WTC11 (cell line): ENCODE measurements at regions not wholly inside any gene's neighbourhood (a gene's known extent, or its start where the extent isn't known, plus 50 kb on each side); places are given as distances from the start of the nearest gene placed in this dataset.

Source experiments
- ATAC-seq: fragments of 200-7000 bp; cut with Tn5 transposase; 2 replicates; pipeline ENCODE4 v1.10.0; 2021; ENCODE audit warnings: mild to moderate bottlenecking, moderate library complexity
- CTCF ChIA-PET: fragments of 300-600 bp; sonication (Branson Sonifier 250); formaldehyde crosslinking; loops from one replicate; lab custom pipeline; 2021; ENCODE audit warnings: antibody characterized with exemption; lab: Charles Lee
- POLR2A ChIA-PET: fragments of 350-600 bp; sonication (Branson Sonifier 250); formaldehyde crosslinking; loops from one replicate; lab custom pipeline; 2021; ENCODE audit warnings: antibody characterized with exemption; lab: Charles Lee
- DNase-seq: peaks from one replicate; pipeline ENCODE4 v3.0.0; 2021; ENCODE audit warnings: low spot score
- H3K27ac Mint-ChIP-seq: 2 replicates; pipeline ENCODE4 v1.8.0; 2021; ENCODE audit warnings: mixed read lengths
- H3K27me3 Mint-ChIP-seq: 2 replicates; pipeline ENCODE4 v1.8.0; 2021; ENCODE audit warnings: low read depth, mild to moderate bottlenecking, moderate library complexity, mixed read lengths
- H3K36me3 Mint-ChIP-seq: 2 replicates; pipeline ENCODE4 v1.8.0; 2021; ENCODE audit warnings: mixed read lengths
- H3K4me1 Mint-ChIP-seq: 2 replicates; pipeline ENCODE4 v1.8.0; 2022; ENCODE audit warnings: mixed read lengths
- H3K4me3 Mint-ChIP-seq: 2 replicates; pipeline ENCODE4 v1.8.0; 2021; ENCODE audit warnings: mild to moderate bottlenecking, moderate library complexity, mixed read lengths
- H3K9me3 Mint-ChIP-seq: 2 replicates; pipeline ENCODE4 v1.8.0; 2021; ENCODE audit warnings: mixed read lengths
- ATF1 ChIP-seq: sonication (generic); formaldehyde crosslinking; IDR thresholded peaks from 2 replicates; pipeline ENCODE4 v1.8.1; 2023; ENCODE audit warnings: mild to moderate bottlenecking, moderate library complexity, missing genetic modification reagents
- ATF6 ChIP-seq: sonication (generic); formaldehyde crosslinking; IDR thresholded peaks from 2 replicates; pipeline ENCODE4 v1.8.1; 2023; ENCODE audit warnings: mild to moderate bottlenecking, missing genetic modification reagents
- CBFB ChIP-seq: sonication (generic); formaldehyde crosslinking; IDR thresholded peaks from 2 replicates; pipeline ENCODE4 v1.8.1; 2022; ENCODE audit warnings: mild to moderate bottlenecking, low read depth, missing genetic modification reagents
- CDX4 ChIP-seq: fragments of 250-450 bp; sonication (Bioruptor Pico); IDR thresholded peaks from 2 replicates; pipeline ENCODE4 v1.9.0; 2021; ENCODE audit warnings: moderate library complexity, mild to moderate bottlenecking, inconsistent platforms, borderline replicate concordance
- CREB1 ChIP-seq: sonication (generic); formaldehyde crosslinking; IDR thresholded peaks from 2 replicates; pipeline ENCODE4 v1.8.0; 2023; ENCODE audit warnings: mild to moderate bottlenecking, missing genetic modification reagents
- CTCF ChIP-seq: fragments of 200-600 bp; IDR thresholded peaks from 2 replicates; pipeline ENCODE4 v1.8.0; 2022; ENCODE audit warnings: antibody characterized with exemption
- E2F5 ChIP-seq: sonication (generic); formaldehyde crosslinking; IDR thresholded peaks from 2 replicates; pipeline ENCODE4 v1.8.1; 2022; ENCODE audit warnings: mild to moderate bottlenecking, moderate library complexity, missing genetic modification reagents
- ESRRA ChIP-seq: sonication (generic); formaldehyde crosslinking; IDR thresholded peaks from 2 replicates; pipeline ENCODE4 v1.8.1; 2022; ENCODE audit warnings: mild to moderate bottlenecking, missing genetic modification reagents, borderline replicate concordance
- ETV6 ChIP-seq: sonication (generic); formaldehyde crosslinking; IDR thresholded peaks from 2 replicates; pipeline ENCODE4 v1.8.1; 2022; ENCODE audit warnings: mild to moderate bottlenecking, missing genetic modification reagents
- GRHL2 ChIP-seq: fragments of 250-450 bp; sonication (Bioruptor Pico); IDR thresholded peaks from 2 replicates; pipeline ENCODE4 v1.8.0; 2022; ENCODE audit warnings: mild to moderate bottlenecking, moderate library complexity; ENCODE audit not compliant: insufficient replicate concordance, severe bottlenecking
- IRF2 ChIP-seq: sonication (generic); formaldehyde crosslinking; IDR thresholded peaks from 2 replicates; pipeline ENCODE4 v1.8.0; 2022; ENCODE audit warnings: low read depth, missing genetic modification reagents, borderline replicate concordance
- JAZF1 ChIP-seq: fragments of 250-450 bp; sonication (Bioruptor Pico); IDR thresholded peaks from 2 replicates; pipeline ENCODE4 v1.9.0; 2021; ENCODE audit warnings: moderate library complexity, mild to moderate bottlenecking, inconsistent platforms
- KAT7 ChIP-seq: sonication (generic); formaldehyde crosslinking; IDR thresholded peaks from 2 replicates; pipeline ENCODE4 v1.8.1; 2023; ENCODE audit warnings: missing genetic modification reagents, mild to moderate bottlenecking, borderline replicate concordance
- MLX ChIP-seq: sonication (generic); formaldehyde crosslinking; IDR thresholded peaks from 2 replicates; pipeline ENCODE4 v1.8.1; 2023; ENCODE audit warnings: mild to moderate bottlenecking, missing genetic modification reagents, moderate library complexity
- MXD4 ChIP-seq: fragments of 250-450 bp; sonication (Bioruptor Pico); IDR thresholded peaks from 2 replicates; pipeline ENCODE4 v1.8.0; 2021; ENCODE audit warnings: mild to moderate bottlenecking, moderate library complexity, borderline replicate concordance
- MYBL2 ChIP-seq: sonication (generic); formaldehyde crosslinking; IDR thresholded peaks from 2 replicates; pipeline ENCODE4 v1.8.1; 2023; ENCODE audit warnings: mild to moderate bottlenecking, moderate library complexity, missing genetic modification reagents
- RELA ChIP-seq: sonication (generic); formaldehyde crosslinking; IDR thresholded peaks from 2 replicates; pipeline ENCODE4 v1.8.1; 2022; ENCODE audit warnings: missing genetic modification reagents, mild to moderate bottlenecking, borderline replicate concordance
- SP1 ChIP-seq: sonication (generic); formaldehyde crosslinking; conservative IDR thresholded peaks from 2 replicates; pipeline ENCODE4 v1.8.1; 2022; ENCODE audit warnings: missing genetic modification reagents
- TEAD1 ChIP-seq: sonication (generic); formaldehyde crosslinking; IDR thresholded peaks from 2 replicates; pipeline ENCODE4 v1.8.0; 2022; ENCODE audit warnings: mild to moderate bottlenecking, missing genetic modification reagents
- ZBTB43 ChIP-seq: sonication (generic); formaldehyde crosslinking; IDR thresholded peaks from 2 replicates; pipeline ENCODE4 v1.8.1; 2023; ENCODE audit warnings: mild to moderate bottlenecking, missing genetic modification reagents
- ZNF263 ChIP-seq: sonication (generic); formaldehyde crosslinking; IDR thresholded peaks from 2 replicates; pipeline ENCODE4 v1.8.1; 2022; ENCODE audit warnings: low read depth, mild to moderate bottlenecking, moderate library complexity, missing genetic modification reagents
- ZNF317 ChIP-seq: sonication (generic); formaldehyde crosslinking; IDR thresholded peaks from 2 replicates; pipeline ENCODE4 v1.8.1; 2023; ENCODE audit warnings: low read depth, mild to moderate bottlenecking, moderate library complexity, missing genetic modification reagents, borderline replicate concordance
- ZNF671 ChIP-seq: fragments of 250-450 bp; sonication (Bioruptor Pico); IDR thresholded peaks from 2 replicates; pipeline ENCODE4 v1.8.0; 2021; ENCODE audit warnings: mild to moderate bottlenecking
- ZSCAN18 ChIP-seq: fragments of 250-450 bp; sonication (Bioruptor Pico); IDR thresholded peaks from 2 replicates; pipeline ENCODE4 v2.1.2; 2022; ENCODE audit warnings: mild to moderate bottlenecking, moderate library complexity

- no peak for TF ChIP-seq CTCF
- no peak for TF ChIP-seq JAZF1 (CRISPR knock-in tag)
- TF ChIP-seq ETV6 (CRISPR knock-in tag), result no peak
- no peak for TF ChIP-seq GRHL2 (CRISPR knock-in tag)
- TF ChIP-seq ESRRA, result no peak
- TF ChIP-seq, all 79 proteins: peak for 0
Observed at GRCh38 chr3:44080474-44081072, 161.1 kb upstream of the TOPAZ1 start (continued).

- TF ChIP-seq E2F5 (CRISPR knock-in tag) (no peak), ZNF317 (no peak)
- Mint-ChIP-seq H3K9me3 (no peaks in the 10 kb centered on the region), H3K27ac (no peak overlapping the region), H3K36me3 (no peaks in the 10 kb centered on the region), H3K4me3 (no peak overlapping the region), H3K27me3 (no peaks in the 10 kb centered on the region), H3K4me1 (no peaks in the 10 kb centered on the region)
- CTCF ChIA-PET, result no interaction called here
- ATAC-seq (no peak), DNase-seq (no peak)
- POLR2A ChIA-PET, result no interaction called here
Observed at GRCh38 chr3:44090036-44090435, 151.7 kb upstream of the TOPAZ1 start.

GRCh38 chr3:44092497-44092896, 149.2 kb upstream of the TOPAZ1 start:
- ChIA-PET POLR2A (no interaction called here), CTCF (no interaction called here)
- H3K4me3 Mint-ChIP-seq, result no peak overlapping the region
- no peaks in the 10 kb centered on the region for H3K27me3 Mint-ChIP-seq
- H3K36me3 Mint-ChIP-seq, result no peaks in the 10 kb centered on the region
- DNase-seq (no peak), ATAC-seq (no peak)
- H3K27ac Mint-ChIP-seq, result no peak overlapping the region
- no peak for TF ChIP-seq CBFB (CRISPR knock-in tag)
- TF ChIP-seq ATF1 (CRISPR knock-in tag), result no peak
- no peak for TF ChIP-seq TEAD1 (CRISPR knock-in tag)
- no peak for TF ChIP-seq KAT7 (CRISPR knock-in tag)
- no peak for TF ChIP-seq ZNF671 (CRISPR knock-in tag)
- TF ChIP-seq ZNF263 (CRISPR knock-in tag), result no peak
- no peak for TF ChIP-seq CDX4 (CRISPR knock-in tag)
- TF ChIP-seq ZSCAN18, result no peak
- no peak for TF ChIP-seq RELA (CRISPR knock-in tag)
- no peak for TF ChIP-seq MYBL2 (CRISPR knock-in tag)
- no peak for TF ChIP-seq IRF2 (CRISPR knock-in tag)
- TF ChIP-seq SP1 (CRISPR knock-in tag), result no peak
- TF ChIP-seq E2F5 (CRISPR knock-in tag), result no peak
- TF ChIP-seq MXD4 (CRISPR knock-in tag), result no peak
- TF ChIP-seq MLX (CRISPR knock-in tag), result no peak
- no peak for TF ChIP-seq CREB1 (CRISPR knock-in tag)
- TF ChIP-seq ATF6 (CRISPR knock-in tag), result no peak
- TF ChIP-seq ZBTB43 (CRISPR knock-in tag), result no peak
- peaks cover 7% of the 10 kb centered on the region for H3K9me3 Mint-ChIP-seq
- no peaks in the 10 kb centered on the region for H3K4me1 Mint-ChIP-seq
